ENCODE measurements at regions not wholly inside any gene's neighbourhood (a gene's known extent, or its start where the extent isn't known, plus 50 kb on each side); places are given as distances from the start of the nearest gene placed in this dataset.

- Histone ChIP-seq H3K27ac (replicated peaks) (no peak overlapping the region), H3K4me3 (replicated peaks; ENCODE audit: insufficient read depth, low read length) (no peak overlapping the region), H3K27me3 (ENCODE audit: insufficient read depth, poor library complexity, severe bottlenecking) (no peaks in the 10 kb centered on the region)
- no peak for DNase-seq (ENCODE audit: low read depth in 1 of 2, low spot score in 1 of 2)
- TF ChIP-seq GABPA (IDR thresholded peaks at IDR 0.05; ENCODE audit: low read depth) = no peak
- TF ChIP-seq, protein P1, sequence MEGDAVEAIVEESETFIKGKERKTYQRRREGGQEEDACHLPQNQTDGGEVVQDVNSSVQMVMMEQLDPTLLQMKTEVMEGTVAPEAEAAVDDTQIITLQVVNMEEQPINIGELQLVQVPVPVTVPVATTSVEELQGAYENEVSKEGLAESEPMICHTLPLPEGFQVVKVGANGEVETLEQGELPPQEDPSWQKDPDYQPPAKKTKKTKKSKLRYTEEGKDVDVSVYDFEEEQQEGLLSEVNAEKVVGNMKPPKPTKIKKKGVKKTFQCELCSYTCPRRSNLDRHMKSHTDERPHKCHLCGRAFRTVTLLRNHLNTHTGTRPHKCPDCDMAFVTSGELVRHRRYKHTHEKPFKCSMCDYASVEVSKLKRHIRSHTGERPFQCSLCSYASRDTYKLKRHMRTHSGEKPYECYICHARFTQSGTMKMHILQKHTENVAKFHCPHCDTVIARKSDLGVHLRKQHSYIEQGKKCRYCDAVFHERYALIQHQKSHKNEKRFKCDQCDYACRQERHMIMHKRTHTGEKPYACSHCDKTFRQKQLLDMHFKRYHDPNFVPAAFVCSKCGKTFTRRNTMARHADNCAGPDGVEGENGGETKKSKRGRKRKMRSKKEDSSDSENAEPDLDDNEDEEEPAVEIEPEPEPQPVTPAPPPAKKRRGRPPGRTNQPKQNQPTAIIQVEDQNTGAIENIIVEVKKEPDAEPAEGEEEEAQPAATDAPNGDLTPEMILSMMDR (IDR thresholded peaks at IDR 0.05; ENCODE audit: insufficient read depth, low read length) = no peak
- TF ChIP-seq, protein P2, sequence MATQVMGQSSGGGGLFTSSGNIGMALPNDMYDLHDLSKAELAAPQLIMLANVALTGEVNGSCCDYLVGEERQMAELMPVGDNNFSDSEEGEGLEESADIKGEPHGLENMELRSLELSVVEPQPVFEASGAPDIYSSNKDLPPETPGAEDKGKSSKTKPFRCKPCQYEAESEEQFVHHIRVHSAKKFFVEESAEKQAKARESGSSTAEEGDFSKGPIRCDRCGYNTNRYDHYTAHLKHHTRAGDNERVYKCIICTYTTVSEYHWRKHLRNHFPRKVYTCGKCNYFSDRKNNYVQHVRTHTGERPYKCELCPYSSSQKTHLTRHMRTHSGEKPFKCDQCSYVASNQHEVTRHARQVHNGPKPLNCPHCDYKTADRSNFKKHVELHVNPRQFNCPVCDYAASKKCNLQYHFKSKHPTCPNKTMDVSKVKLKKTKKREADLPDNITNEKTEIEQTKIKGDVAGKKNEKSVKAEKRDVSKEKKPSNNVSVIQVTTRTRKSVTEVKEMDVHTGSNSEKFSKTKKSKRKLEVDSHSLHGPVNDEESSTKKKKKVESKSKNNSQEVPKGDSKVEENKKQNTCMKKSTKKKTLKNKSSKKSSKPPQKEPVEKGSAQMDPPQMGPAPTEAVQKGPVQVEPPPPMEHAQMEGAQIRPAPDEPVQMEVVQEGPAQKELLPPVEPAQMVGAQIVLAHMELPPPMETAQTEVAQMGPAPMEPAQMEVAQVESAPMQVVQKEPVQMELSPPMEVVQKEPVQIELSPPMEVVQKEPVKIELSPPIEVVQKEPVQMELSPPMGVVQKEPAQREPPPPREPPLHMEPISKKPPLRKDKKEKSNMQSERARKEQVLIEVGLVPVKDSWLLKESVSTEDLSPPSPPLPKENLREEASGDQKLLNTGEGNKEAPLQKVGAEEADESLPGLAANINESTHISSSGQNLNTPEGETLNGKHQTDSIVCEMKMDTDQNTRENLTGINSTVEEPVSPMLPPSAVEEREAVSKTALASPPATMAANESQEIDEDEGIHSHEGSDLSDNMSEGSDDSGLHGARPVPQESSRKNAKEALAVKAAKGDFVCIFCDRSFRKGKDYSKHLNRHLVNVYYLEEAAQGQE (IDR thresholded peaks at IDR 0.05; ENCODE audit: insufficient replicate concordance, low read depth) = no peak
- no peak for TF ChIP-seq SPI1 (IDR thresholded peaks at IDR 0.05; ENCODE audit: borderline replicate concordance, low read depth)
- no peak for TF ChIP-seq POLR2AphosphoS5 (IDR thresholded peaks at IDR 0.05; ENCODE audit: low read depth)
Measured at GRCh38 chr5:58358501-58359178, 101.2 kb downstream of the PLK2 start.

DNA sequence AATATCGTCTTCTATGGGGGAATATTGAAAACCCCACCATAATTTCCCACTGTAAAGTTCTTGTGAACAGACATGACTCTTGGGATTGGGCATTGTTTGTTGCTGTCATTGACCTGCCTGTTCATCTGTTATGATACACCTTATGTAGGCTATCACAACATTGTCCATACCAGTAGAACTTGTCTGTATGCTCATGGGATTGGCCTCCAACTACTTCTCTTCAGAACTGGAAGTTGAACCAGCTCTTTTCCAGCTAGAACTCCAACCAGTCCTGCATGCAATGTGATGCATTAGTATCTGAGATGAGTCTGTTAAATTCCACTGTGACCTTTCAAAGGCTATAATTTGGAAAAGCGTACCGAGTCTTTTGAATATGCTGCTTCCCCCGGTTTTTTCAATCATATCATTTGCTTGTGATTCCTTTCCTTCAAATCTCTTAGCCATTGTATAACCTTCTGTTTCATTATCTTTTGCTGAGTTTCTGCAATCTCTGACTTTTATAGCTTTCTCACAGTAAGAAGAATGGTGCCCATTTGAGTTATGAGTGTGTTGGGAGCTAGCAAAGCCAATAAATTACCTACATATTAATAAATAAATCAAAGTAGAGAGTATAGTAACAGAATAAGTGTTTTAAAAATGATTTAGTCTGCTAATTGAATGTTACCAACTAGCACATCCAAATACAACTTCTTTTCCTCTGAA is 101.9 kb downstream of the PLK2 start:
- Histone ChIP-seq H3K27ac (replicated peaks) (no peak overlapping the region), H3K4me3 (replicated peaks; ENCODE audit: insufficient read depth, low read length) (no peak overlapping the region), H3K27me3 (ENCODE audit: insufficient read depth, poor library complexity, severe bottlenecking) (no peaks in the 10 kb centered on the region)
- TF ChIP-seq, protein P2 (IDR thresholded peaks at IDR 0.05; ENCODE audit: insufficient replicate concordance, low read depth) = no peak
- no peak for DNase-seq (ENCODE audit: low read depth in 1 of 2, low spot score in 1 of 2)

DNA sequence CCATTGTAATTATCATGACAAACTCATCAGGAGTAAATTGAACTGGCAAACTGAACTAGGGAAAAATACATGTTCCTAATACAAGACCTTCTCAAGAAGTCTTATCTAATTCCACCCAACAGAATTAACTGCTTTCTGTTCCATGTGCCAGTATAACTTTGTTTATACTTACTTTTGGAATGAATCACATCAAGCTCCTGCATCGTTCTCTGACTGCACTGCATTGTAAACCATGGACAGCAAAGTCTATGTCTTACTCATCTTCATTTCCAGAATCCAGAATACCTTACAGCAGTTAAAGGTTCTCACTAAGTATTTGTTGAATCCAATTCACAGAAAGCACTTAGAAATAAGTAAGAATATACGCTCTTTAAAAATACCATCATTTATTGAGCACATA is 102.8 kb downstream of the PLK2 start:
- DNase-seq (ENCODE audit: low read depth in 1 of 2, low spot score in 1 of 2) = no peak
- H3K4me3 ChIP-seq (replicated peaks; ENCODE audit: insufficient read depth, low read length) = no peak overlapping the region
- TF ChIP-seq POLR2AphosphoS5 (IDR thresholded peaks at IDR 0.05; ENCODE audit: low read depth) (no peak), GABPA (IDR thresholded peaks at IDR 0.05; ENCODE audit: low read depth) (no peak), SPI1 (IDR thresholded peaks at IDR 0.05; ENCODE audit: borderline replicate concordance, low read depth) (no peak)
- TF ChIP-seq, protein P1 (IDR thresholded peaks at IDR 0.05; ENCODE audit: insufficient read depth, low read length) = no peak
- TF ChIP-seq, protein P2 (IDR thresholded peaks at IDR 0.05; ENCODE audit: insufficient replicate concordance, low read depth) = no peak
- no peak overlapping the region for H3K27ac ChIP-seq (replicated peaks)
- no peaks in the 10 kb centered on the region for H3K27me3 ChIP-seq (ENCODE audit: insufficient read depth, poor library complexity, severe bottlenecking)
